HG03175 (cell line): ENCODE measurements at regions not wholly inside any gene's neighbourhood (a gene's known extent, or its start where the extent isn't known, plus 50 kb on each side); places are given as distances from the start of the nearest gene placed in this dataset.
"Not testable (repeated sequence)": the region's sequence is repeated elsewhere in the genome, so short reads cannot be mapped to it uniquely, and the experiment has no call there.

Experiments used
- ATAC-seq: cut with Tn5 transposase; IDR thresholded peaks from one replicate; pipeline ENCODE4 v1.9.1; 2021; ENCODE audit warnings: mild to moderate bottlenecking, moderate library complexity; ENCODE audit not compliant: unreplicated experiment

GRCh38 chr18:22503803-22504202 is 86.1 kb upstream of the CTAGE1 start:
- ATAC-seq: no peak

- no peak for ATAC-seq
Observed at GRCh38 chr18:22504251-22505030, 86.7 kb upstream of the CTAGE1 start.

GRCh38 chr18:22505141-22505591 is 87.5 kb upstream of the CTAGE1 start:
- ATAC-seq: no peak

- ATAC-seq: no peak
Observed at GRCh38 chr18:22507055-22507454, 89.3 kb upstream of the CTAGE1 start.

GRCh38 chr18:22509423-22509822 is 91.7 kb upstream of the CTAGE1 start:
- ATAC-seq: no peak

DNA sequence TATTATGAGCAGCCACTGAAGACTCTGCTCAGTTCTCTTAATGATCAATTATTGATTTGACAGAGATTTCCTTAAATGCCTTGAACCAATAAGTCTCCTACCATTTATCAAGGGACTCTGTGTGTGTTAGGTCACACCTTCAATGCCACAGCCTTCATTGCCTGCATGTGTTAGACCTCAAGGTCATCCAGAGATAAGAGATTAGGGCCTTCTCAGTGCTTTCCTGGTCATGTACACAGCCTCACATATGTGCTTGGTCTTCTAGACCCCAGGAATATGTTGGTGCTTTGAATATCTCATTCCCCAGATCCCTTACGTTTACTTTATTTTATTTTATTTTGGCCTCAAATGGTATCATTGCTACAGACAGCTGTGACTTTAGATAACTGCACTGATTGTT is 93.0 kb upstream of the CTAGE1 start:
- no peak for ATAC-seq

GRCh38 chr18:22513721-22514481 is 96.2 kb upstream of the CTAGE1 start:
- no peak for ATAC-seq

GRCh38 chr18:22514655-22515054 is 96.9 kb upstream of the CTAGE1 start:
- no peak for ATAC-seq

DNA sequence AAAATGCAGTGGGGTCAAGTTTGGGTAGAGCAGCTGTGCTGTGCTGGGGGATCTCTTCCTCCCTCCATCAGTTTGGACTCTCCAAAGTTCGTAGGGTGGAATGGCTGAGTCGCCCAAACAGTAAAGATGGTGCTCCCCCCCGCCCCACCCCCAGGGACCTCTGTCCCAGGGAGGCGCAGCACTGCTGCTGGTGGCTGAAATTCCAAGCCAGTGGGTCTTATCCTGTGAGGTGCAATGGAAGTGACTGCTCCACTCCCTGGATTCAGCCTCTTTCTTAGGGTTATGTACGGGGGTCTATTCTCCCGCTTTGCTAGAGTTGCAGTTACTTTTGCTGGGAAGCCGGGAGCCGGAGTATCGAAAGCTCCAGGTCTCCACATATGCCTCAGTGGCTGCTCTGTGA is 97.5 kb upstream of the CTAGE1 start:
- no peak for ATAC-seq

DNA sequence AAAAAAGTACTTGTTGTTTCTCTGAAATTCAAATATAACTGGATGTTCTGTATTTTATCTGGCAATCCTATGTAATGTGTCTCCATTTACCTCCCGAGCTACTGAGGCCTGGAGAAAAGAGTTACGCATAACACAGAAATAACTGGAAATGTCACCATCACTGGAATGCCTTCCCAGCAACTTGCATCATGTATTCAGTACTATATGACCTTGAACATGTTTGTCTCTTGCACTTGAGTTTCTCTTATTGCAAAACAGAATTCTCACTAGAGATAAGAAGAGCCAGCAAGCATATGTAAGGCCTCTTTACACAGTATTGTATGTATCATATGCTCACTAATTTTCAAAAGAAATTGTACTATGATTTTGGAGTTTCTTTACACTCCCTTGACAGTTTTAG is 99.6 kb upstream of the CTAGE1 start:
- no peak for ATAC-seq

DNA sequence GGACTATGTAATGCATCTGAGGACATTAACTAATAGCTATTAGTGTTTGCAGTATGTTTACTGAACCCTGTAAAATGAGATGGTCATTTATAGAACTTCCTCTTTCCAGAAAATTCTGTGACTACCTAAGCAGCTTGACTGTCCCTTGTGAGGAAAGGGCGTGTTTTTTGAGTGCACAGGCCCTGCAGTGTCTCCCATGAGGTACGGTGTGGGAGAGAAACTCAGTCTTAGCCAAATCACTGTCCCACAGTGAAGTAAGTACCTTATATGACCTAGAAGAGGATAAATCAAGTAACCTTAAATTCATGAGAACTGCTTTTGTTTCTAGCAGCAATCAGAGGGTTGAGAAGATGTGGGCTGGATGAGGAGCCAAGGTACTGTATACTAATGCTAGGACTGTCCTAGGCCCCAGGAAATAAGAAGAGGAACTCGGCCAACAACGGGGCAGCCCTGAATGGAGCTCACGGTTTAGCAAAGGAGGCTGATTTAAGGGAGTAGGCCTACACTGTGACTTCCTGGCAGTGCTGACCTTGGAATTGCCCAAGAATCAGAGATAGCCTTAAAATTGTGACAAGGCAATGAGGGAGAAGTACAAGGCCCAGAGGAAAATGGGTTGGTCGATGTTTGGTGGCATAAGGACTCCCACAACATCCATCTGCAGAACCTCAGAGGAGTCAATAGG is 103.5 kb upstream of the CTAGE1 start:
- no peak for ATAC-seq

DNA sequence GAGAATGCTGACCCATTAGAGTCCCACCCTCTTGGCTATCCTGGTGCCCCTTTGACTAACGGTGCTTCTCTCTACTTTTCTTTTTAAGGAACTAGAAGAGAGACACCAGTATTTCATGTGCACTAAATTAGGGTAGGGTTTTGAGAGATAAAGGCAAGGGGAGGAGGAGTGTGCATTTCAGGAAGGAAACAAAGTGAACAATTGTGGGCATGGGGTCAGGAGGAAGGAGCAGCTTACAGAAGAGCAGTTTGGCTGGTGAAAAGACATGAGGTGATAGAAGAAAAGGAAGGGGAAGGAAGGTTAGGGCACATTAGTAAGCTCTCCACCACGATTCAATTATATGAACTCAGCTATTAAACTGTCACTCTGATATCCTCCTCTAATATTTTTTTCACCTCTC is 105.8 kb upstream of the CTAGE1 start:
- ATAC-seq: no peak

DNA sequence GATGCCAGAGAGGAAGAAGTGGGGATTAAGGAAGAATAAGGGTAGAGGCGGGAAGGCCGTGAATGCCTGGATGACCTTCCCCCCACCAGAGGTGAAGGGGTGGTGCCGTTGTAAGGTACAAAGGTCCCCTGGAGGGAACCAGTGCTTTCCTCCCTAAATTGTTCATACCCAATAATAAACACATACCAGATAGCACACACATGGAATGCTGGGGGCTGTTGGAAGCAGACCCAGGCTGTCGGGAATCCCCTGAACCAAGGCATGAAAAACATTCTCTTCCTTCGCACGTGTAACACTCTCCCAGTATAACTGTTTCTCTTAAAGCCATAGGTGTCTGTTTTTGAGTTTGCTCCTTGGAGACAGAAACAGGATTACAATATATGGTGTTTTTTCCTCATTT is 107.1 kb upstream of the CTAGE1 start:
- no peak for ATAC-seq

GRCh38 chr18:22525313-22525712 is 107.6 kb upstream of the CTAGE1 start:
- no peak for ATAC-seq

DNA sequence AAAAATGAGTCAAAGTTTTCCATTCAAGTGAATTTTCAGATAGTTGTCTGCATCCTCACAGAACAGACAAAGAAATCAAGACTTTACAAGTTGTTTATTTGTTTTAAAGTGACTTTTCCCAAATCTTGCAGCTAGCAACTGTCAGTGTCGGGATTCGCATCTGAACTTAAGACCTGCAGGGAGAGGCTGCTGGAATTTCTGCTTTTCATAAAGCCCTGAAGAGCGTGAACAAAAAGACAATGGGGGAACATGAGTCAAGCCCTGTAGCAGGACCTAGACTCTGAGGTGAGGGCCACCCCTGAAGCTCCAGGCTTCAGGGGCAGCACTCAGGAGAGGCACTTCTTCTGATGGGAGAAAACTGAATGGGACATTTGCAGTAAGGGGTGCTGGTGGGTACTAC is 108.2 kb upstream of the CTAGE1 start:
- ATAC-seq: no peak

DNA sequence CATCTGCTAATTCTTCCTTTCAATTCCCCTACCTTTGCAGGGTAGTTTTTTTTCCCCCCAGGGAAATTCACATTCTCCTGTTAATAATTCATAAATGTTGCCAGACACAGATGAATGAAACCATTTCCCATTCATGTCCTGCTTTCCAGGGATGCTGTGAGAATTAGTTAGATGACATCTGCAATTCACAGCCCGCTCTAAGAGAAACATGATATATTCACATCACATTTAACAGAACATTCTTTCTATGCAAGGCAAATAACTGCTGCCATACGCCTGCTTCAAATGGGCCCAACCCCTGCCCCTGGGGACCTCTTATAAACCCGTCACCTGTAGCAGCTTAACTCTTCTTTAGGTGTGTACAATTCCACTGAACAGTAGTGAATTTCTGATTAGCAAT is 110.6 kb upstream of the CTAGE1 start:
- no peak for ATAC-seq

DNA sequence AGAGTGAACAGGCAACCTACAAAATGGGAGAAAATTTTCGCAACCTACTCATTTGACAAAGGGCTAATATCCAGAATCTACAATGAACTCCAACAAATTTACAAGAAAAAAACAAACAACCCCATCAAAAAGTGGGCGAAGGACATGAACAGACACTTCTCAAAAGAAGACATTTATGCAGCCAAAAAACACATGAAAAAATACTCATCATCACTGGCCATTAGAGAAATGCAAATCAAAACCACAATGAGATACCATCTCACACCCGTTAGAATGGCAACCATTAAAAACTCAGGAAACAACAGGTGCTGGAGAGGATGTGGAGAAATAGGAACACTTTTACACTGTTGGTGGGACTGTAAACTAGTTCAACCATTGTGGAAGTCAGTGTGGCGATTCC is 117.0 kb upstream of the CTAGE1 start:
- not testable (repeated sequence) for ATAC-seq

DNA sequence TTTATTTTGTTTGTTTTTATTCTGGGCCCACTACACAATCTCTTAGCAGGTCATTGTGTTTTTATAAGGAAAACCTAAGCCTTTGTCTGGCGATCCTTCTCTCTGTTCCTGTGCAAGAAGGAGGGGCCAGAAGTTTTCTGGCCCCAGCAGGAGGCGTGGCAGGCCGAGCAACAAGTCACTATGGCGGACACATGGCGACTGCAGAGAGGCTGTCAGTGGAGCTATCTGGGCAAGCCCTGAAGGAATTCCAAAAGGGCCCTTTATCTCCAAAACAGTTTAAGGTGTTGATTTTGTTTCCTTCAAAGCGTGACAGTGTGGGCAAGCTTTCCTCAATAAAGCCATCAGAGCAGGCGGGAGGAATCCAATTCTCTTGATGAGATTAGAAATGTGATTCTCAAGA is 118.8 kb upstream of the CTAGE1 start:
- ATAC-seq: no peak

DNA sequence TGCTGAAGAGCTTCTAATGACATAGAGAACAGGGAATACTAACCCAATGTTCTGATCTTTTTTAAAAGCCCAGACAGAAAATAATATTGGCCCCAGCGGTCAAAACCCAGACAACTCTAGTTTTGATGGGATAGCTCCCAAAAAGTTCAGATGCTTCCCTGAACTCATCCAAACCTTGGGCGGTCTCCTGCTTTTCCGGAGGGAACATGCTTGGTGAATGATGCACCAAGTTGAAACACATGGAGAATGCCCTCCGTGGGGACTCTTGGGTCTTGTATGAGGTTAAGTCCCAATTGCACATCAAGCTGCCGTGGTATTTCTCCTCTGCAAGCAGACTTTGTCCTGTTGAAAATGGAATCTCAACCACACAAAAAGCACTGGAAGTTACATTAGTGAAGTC is 120.7 kb upstream of the CTAGE1 start:
- ATAC-seq: no peak

GRCh38 chr18:22539051-22539765 is 121.5 kb upstream of the CTAGE1 start:
- ATAC-seq: no peak

DNA sequence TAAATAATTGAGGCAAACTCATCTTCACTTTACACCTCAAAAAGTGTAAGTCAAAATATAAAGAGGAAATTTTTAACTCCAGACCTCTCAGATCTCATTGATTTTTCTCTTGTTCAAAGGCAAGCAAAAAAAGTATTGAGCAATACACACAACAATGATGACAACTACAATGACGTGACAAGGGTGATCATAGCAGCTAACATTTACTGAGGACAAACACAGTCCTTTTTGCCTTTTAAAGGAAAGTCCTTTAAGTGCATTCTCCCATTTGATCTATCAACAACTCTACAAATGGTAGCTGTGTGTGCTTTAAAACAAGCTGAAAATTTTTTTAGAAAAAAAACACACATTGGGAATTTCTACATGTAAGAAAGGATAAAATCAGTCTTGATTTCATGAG is 123.5 kb upstream of the CTAGE1 start:
- no peak for ATAC-seq
